Suprapubic skin (tissue), 4 donors: ENCODE measurements at regions not wholly inside any gene's neighbourhood (a gene's known extent, or its start where the extent isn't known, plus 50 kb on each side); places are given as distances from the start of the nearest gene placed in this dataset.
"Not testable (repeated sequence)": the region's sequence is repeated elsewhere in the genome, so short reads cannot be mapped to it uniquely, and the experiment has no call there.

Source experiments
- DNase-seq, 2 donors: peaks; one replicate each; pipeline ENCODE4 v3.0.0-alpha.2; 2019; ENCODE audit warnings: low spot score in 2 of 2
- H3K27ac ChIP-seq: fragments of 200-600 bp; sonication (generic); one replicate; pipeline ENCODE4 v1.5.1; 2019
- H3K27me3 ChIP-seq: fragments of 200-600 bp; sonication (generic); one replicate; pipeline ENCODE4 v1.5.1; 2019
- H3K36me3 ChIP-seq: fragments of 200-600 bp; sonication (generic); one replicate; pipeline ENCODE4 v1.5.1; 2019
- H3K4me1 ChIP-seq: fragments of 200-600 bp; sonication (generic); one replicate; pipeline ENCODE4 v1.5.1; 2019
- H3K4me3 ChIP-seq: fragments of 200-600 bp; sonication (generic); one replicate; pipeline ENCODE4 v1.5.1; 2019; ENCODE audit warnings: mild to moderate bottlenecking
- H3K9me3 ChIP-seq: fragments of 200-600 bp; sonication (generic); one replicate; pipeline ENCODE4 v1.5.1; 2019
- WGBS: methylation state at CpG from one replicate; pipeline ENCODE4 v1.1.5; 2018; 5-methylcytosine and 5-hydroxymethylcytosine counted together

DNA sequence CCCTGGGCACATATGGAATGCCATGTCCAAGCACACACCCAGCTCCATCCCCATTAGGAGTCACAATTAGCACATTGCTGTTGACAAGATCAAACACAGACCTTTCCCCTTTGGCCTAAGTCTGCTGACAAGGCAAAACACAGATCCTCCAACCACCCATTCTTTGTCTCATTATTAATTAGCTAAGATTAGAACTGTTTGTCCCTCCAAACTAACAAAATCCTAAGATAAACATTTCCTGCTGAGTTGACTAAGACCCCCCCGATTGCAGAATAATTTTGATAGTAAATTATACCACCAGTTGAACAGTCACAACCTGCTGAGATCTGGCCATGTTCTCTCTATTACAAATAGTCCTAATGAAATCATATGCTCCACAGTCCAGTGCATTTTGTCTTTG lies 186.7 kb downstream of the SPATA31A1 start:
- not testable (repeated sequence) for DNase-seq, H3K27me3 ChIP-seq, H3K27ac ChIP-seq, H3K9me3 ChIP-seq, H3K4me1 ChIP-seq, H3K36me3 ChIP-seq, H3K4me3 ChIP-seq
- 94% methylated on average over 1 of the region's 1 CpG for WGBS

DNA sequence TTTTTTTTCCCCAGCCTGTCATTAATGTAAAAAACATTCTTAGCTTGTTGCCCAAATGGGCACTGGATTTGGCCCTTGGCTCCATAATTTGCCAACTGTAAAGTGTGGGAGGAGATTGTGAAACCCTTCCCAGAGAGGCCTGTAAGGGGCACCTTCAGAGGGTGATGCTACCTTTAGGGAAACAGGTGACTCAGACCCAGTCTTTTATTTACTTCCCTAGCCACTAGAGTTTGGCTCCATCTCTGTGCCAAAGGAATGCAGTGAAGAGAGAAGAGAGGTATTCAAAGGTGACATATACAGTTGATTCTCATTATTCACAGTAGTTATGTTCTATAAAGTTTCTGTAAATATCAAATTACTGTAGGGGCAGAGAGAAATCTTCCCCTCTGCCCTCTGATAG lies 189.6 kb downstream of the SPATA31A1 start:
- H3K9me3 ChIP-seq, H3K4me1 ChIP-seq, H3K4me3 ChIP-seq, H3K27ac ChIP-seq, H3K36me3 ChIP-seq, DNase-seq, H3K27me3 ChIP-seq: not testable (repeated sequence)

- H3K36me3 ChIP-seq, DNase-seq, H3K4me1 ChIP-seq, H3K4me3 ChIP-seq, H3K27ac ChIP-seq, H3K9me3 ChIP-seq, H3K27me3 ChIP-seq: not testable (repeated sequence)
- 63% methylated on average over 2 of the region's 2 CpGs for WGBS
These were observed 195.1 kb downstream of the SPATA31A1 start for GRCh38 chr9:39550573-39550972.

- not testable (repeated sequence) for H3K4me1 ChIP-seq, H3K27ac ChIP-seq, H3K27me3 ChIP-seq, H3K4me3 ChIP-seq, H3K9me3 ChIP-seq, DNase-seq, H3K36me3 ChIP-seq
- 89% methylated on average over 1 of the region's 1 CpG for WGBS
These were observed 196.1 kb downstream of the SPATA31A1 start for GRCh38 chr9:39551544-39551943.

- not testable (repeated sequence) for H3K4me3 ChIP-seq, H3K4me1 ChIP-seq, H3K36me3 ChIP-seq, H3K9me3 ChIP-seq, H3K27me3 ChIP-seq, DNase-seq, H3K27ac ChIP-seq
- 55% methylated on average over 2 of the region's 3 CpGs for WGBS
These were observed 196.9 kb downstream of the SPATA31A1 start for GRCh38 chr9:39552242-39552881.

- WGBS, result 43% methylated on average over 1 of the region's 1 CpG
These were observed 198.9 kb downstream of the SPATA31A1 start for GRCh38 chr9:39554352-39554751.

DNA sequence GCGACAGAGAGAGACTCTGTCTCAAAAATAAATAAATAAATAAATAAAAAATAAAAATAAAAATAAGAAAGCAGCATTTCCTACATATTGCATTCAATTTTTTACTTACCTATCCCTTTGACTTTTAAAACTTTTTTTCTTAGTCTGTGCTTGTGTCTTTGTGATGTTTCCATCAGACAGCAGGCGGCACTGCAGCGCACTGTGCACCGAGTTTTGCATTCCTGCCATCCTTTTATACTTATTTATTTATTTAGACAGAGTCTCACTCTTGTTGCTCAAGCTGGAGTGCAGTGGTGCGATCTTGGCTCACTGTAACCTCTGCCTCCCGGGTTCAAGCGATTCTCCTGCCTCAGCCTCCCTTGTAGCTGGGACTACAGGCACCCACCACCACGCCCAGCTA lies 203.9 kb downstream of the SPATA31A1 start:
- not testable (repeated sequence) for H3K9me3 ChIP-seq, DNase-seq, H3K4me1 ChIP-seq, H3K36me3 ChIP-seq, H3K27me3 ChIP-seq, H3K27ac ChIP-seq, H3K4me3 ChIP-seq
- 83% methylated on average over 8 of the region's 8 CpGs for WGBS

More at GRCh38 chr9:39554352-39554751, 198.9 kb downstream of the SPATA31A1 start:
- H3K4me1 ChIP-seq, H3K4me3 ChIP-seq, DNase-seq, H3K27ac ChIP-seq, H3K27me3 ChIP-seq, H3K9me3 ChIP-seq, H3K36me3 ChIP-seq: not testable (repeated sequence)

- H3K27ac ChIP-seq, H3K9me3 ChIP-seq, H3K36me3 ChIP-seq, H3K4me1 ChIP-seq, H3K4me3 ChIP-seq, H3K27me3 ChIP-seq, DNase-seq: not testable (repeated sequence)
- 22% methylated on average over 5 of the region's 6 CpGs for WGBS
These were observed 211.3 kb downstream of the SPATA31A1 start for GRCh38 chr9:39566782-39567181.

DNA sequence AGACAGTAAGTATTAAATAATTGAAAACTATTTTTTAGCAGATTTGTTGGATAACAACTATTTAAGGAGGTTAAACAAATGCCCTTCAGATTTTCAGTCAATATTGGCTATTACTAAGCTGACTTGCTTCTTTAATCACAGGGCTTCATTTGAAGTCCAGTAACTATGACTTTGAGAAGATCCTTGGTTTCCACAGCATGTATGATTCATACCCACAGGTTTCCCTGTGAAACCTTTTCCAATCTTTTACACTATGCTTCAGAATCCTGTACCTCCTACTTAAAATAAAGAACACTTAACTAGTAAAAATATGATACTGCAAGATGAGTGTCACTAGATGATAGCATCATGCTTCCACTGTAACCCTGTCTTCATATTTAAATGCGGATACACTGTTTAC lies 211.9 kb downstream of the SPATA31A1 start:
- not testable (repeated sequence) for H3K27me3 ChIP-seq, H3K27ac ChIP-seq, H3K4me3 ChIP-seq, H3K9me3 ChIP-seq, H3K36me3 ChIP-seq, H3K4me1 ChIP-seq, DNase-seq
- 94% methylated on average over 1 of the region's 1 CpG for WGBS

GRCh38 chr9:39568900-39569299 lies 213.4 kb downstream of the SPATA31A1 start:
- H3K27me3 ChIP-seq, H3K4me3 ChIP-seq, H3K27ac ChIP-seq, H3K4me1 ChIP-seq, H3K36me3 ChIP-seq, DNase-seq, H3K9me3 ChIP-seq: not testable (repeated sequence)
- 91% methylated on average over 1 of the region's 2 CpGs for WGBS

- not testable (repeated sequence) for H3K9me3 ChIP-seq, DNase-seq, H3K36me3 ChIP-seq, H3K4me3 ChIP-seq, H3K27me3 ChIP-seq, H3K27ac ChIP-seq, H3K4me1 ChIP-seq
- WGBS, result 52% methylated on average over 3 of the region's 10 CpGs
These were observed 217.9 kb downstream of the SPATA31A1 start for GRCh38 chr9:39573024-39574022.

- H3K9me3 ChIP-seq, H3K27me3 ChIP-seq, H3K36me3 ChIP-seq, H3K4me1 ChIP-seq, H3K27ac ChIP-seq, DNase-seq, H3K4me3 ChIP-seq: not testable (repeated sequence)
- WGBS, result 87% methylated on average over 4 of the region's 4 CpGs
These were observed 223.5 kb downstream of the SPATA31A1 start for GRCh38 chr9:39579000-39579399.

DNA sequence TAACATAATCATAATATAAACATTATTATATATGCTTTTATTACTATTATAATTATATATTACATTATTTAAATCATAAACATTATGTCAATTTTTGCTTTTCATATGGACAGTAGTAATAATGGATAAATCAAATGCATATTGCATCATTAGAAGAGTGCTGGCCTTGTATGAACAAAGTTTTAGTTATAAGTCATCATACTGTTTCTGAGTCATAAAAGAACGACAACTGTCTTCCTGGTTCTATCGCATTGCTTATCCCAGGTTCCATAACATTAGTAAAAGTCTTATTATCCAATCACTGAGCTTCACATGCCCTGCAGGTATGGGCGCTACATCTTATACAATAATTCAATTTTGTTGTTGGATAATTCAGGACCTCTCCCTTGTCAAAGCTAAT lies 225.8 kb downstream of the SPATA31A1 start:
- not testable (repeated sequence) for H3K9me3 ChIP-seq, DNase-seq, H3K27ac ChIP-seq, H3K4me1 ChIP-seq, H3K36me3 ChIP-seq, H3K27me3 ChIP-seq, H3K4me3 ChIP-seq
- WGBS, result 79% methylated on average over 3 of the region's 3 CpGs

DNA sequence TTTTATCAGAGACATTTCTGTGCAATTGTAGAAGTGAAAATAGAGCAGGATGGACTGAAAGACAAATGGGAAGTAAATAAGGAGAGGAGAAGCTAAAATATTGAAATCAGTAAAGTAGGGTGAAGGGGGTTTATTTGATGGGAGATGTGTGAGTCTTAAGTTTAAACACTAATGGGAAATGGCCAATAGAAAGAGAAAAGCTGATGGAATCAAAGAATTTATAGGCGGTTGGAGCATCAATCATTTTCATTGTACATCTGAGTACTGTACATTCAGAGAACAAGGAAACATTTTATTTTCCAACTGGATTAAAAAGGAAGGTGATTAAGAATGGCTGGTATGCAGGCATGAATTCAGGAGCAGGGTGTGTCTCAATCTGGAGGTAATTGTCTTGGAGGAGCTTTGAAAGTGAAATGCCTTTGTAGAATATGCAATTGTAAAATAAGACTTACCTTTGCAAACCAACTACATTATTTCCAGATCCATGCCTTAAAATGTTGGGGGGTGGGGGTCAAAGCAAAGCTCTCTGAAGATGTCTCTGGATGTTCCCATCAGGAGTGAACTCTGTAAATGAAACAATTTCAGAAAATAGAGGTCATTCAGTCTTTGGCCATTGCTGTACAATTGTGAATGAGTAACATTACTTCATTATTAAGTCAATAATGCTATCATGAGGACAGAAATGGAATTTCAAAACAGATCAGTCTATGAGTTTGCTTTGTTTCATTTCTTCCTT lies 227.4 kb downstream of the SPATA31A1 start:
- not testable (repeated sequence) for H3K4me1 ChIP-seq, H3K27ac ChIP-seq, DNase-seq, H3K4me3 ChIP-seq, H3K9me3 ChIP-seq, H3K27me3 ChIP-seq, H3K36me3 ChIP-seq
- WGBS, result 45% methylated on average over 1 of the region's 1 CpG
